HG03097 (cell line): ENCODE measurements at regions not wholly inside any gene's neighbourhood (a gene's known extent, or its start where the extent isn't known, plus 50 kb on each side); places are given as distances from the start of the nearest gene placed in this dataset.
"Not testable (repeated sequence)": the region's sequence is repeated elsewhere in the genome, so short reads cannot be mapped to it uniquely, and the experiment has no call there.

ENCODE experiments used
- ATAC-seq: cut with Tn5 transposase; IDR thresholded peaks from one replicate; pipeline ENCODE4 v1.9.1; 2021; ENCODE audit not compliant: unreplicated experiment, low FRiP score

GRCh38 chr16:29355339-29356059, 51.0 kb downstream of the NPIPB11 start:
- not testable (repeated sequence) for ATAC-seq

GRCh38 chr16:29354449-29354848, 52.1 kb downstream of the NPIPB11 start:
- ATAC-seq = not testable (repeated sequence)

- not testable (repeated sequence) for ATAC-seq
These were observed 53.9 kb downstream of the NPIPB11 start for GRCh38 chr16:29352617-29352999.

- not testable (repeated sequence) for ATAC-seq
These were observed 54.4 kb downstream of the NPIPB11 start for GRCh38 chr16:29351970-29352616.

GRCh38 chr16:29351271-29351969, 55.1 kb downstream of the NPIPB11 start:
- ATAC-seq = not testable (repeated sequence)

- ATAC-seq = not testable (repeated sequence)
These were observed 56.5 kb downstream of the NPIPB11 start for GRCh38 chr16:29349966-29350365.

GRCh38 chr16:29348748-29349147, 57.8 kb downstream of the NPIPB11 start:
- ATAC-seq = not testable (repeated sequence)

GRCh38 chr16:29348123-29348690, 58.3 kb downstream of the NPIPB11 start:
- not testable (repeated sequence) for ATAC-seq

- peak; percentile 49 for ATAC-seq
These were observed 59.5 kb downstream of the NPIPB11 start for GRCh38 chr16:29346796-29347580.

GRCh38 chr16:29346203-29346602, 60.3 kb downstream of the NPIPB11 start:
- not testable (repeated sequence) for ATAC-seq

- not testable (repeated sequence) for ATAC-seq
These were observed 63.6 kb downstream of the NPIPB11 start for GRCh38 chr16:29342937-29343336.

GRCh38 chr16:29340779-29341438, 65.6 kb downstream of the NPIPB11 start:
- ATAC-seq = not testable (repeated sequence)

- not testable (repeated sequence) for ATAC-seq
These were observed 66.3 kb downstream of the NPIPB11 start for GRCh38 chr16:29340235-29340634.

- ATAC-seq = peak; percentile 55
These were observed 67.5 kb downstream of the NPIPB11 start for GRCh38 chr16:29338821-29339700.

- not testable (repeated sequence) for ATAC-seq
These were observed 69.1 kb downstream of the NPIPB11 start for GRCh38 chr16:29337385-29337901.

GRCh38 chr16:29335549-29335846, 71.0 kb downstream of the NPIPB11 start:
- ATAC-seq = not testable (repeated sequence)

GRCh38 chr16:29334776-29335548, 71.5 kb downstream of the NPIPB11 start:
- ATAC-seq = not testable (repeated sequence)
